ENCODE measurements at regions not wholly inside any gene's neighbourhood (a gene's known extent, or its start where the extent isn't known, plus 50 kb on each side); places are given as distances from the start of the nearest gene placed in this dataset.
"Not testable (repeated sequence)": the region's sequence is repeated elsewhere in the genome, so short reads cannot be mapped to it uniquely, and the experiment has no call there.

- DNase-seq (ENCODE audit: low read depth): no peak
- H3K4me3 ChIP-seq (ENCODE audit: low read length): no peak overlapping the region
- TF ChIP-seq CTCF (IDR thresholded peaks at IDR 0.05; ENCODE audit: insufficient read depth, low read depth, low read length, missing control alignments): no peak
These were observed 157.0 kb downstream of the SHANK2 start for GRCh38 chr11:71095294-71095850.

DNA sequence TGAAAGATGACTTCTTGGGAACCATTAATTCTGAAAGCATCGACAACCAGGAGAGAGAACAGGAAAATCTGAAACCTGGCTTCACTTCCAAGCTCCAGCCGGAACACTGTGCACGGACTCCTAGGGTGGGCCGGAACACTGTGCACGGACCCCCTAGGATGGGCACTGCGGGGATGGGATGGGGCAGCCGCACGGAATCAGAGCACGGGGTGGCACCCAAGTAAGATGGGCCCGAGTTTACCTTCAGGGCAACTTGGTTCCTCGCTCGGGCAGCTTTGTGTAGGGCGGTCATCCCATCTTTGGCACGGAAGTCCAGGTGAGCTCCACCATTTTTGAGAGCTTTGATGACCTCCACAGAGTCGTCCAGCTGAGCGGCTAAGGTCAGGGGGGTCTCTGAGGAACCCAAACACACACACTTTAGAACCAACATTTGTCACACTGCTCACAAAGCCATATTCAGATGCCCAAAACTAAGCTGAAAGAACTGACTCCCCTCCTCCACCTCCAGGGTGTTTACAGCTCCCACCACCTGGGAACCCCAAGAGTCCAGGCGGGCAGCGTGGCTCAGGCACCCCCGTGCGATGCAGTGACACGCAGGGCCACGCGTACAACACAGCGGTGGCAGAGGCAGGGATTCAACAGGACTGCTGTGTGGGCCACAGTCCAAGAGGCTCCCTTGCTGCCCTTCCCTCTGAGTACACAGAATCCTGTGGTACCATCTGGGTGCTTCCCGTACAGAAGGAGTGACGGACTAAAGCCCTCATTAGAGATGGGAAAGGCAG is 157.9 kb downstream of the SHANK2 start:
- no peak for DNase-seq (ENCODE audit: low read depth)
- TF ChIP-seq CTCF (IDR thresholded peaks at IDR 0.05; ENCODE audit: insufficient read depth, low read depth, low read length, missing control alignments): no peak
- H3K4me3 ChIP-seq (ENCODE audit: low read length): no peak overlapping the region

GRCh38 chr11:71093783-71094182 is 158.6 kb downstream of the SHANK2 start:
- TF ChIP-seq CTCF (IDR thresholded peaks at IDR 0.05; ENCODE audit: insufficient read depth, low read depth, low read length, missing control alignments): no peak
- no peak overlapping the region for H3K4me3 ChIP-seq (ENCODE audit: low read length)
- DNase-seq (ENCODE audit: low read depth): no peak

DNA sequence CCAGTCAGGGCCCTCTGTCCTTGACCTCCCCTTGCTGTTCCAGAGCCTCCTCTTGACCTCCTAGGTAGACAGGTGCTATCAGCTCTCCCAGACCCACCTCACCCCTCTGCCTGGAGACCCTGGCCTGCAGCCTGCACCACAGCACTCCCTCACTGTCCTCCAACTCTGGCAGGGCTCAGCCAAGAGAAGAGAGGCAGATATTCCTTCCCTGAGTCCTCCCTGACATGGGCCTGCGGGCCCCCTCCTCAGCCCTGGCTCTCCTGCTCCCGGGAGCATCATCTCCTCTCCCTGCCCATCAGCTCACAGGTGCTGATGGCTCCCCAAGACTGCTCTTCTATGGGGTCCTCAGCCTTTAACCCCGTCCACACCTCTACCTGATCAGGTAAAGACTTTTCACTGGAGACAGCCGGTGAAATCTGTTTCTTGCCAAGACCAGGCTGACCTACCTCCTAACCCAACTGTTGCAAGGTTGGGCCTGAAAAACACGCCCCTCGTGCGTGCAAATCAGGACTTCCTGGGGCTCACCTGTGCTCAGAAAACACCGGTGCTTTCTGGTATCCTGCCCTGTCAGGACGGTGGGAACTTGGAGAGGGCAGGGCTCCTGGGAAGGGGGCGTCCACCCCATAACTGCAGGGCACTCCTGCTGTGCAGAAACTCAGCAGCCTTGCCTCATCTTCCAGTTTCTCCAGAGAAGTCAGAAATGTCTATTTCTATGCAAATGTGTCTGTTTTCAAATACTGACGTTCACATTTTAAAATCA is 160.7 kb downstream of the SHANK2 start:
- no peak for DNase-seq (ENCODE audit: low read depth)
- no peak overlapping the region for H3K4me3 ChIP-seq (ENCODE audit: low read length)
- no peak for TF ChIP-seq CTCF (IDR thresholded peaks at IDR 0.05; ENCODE audit: insufficient read depth, low read depth, low read length, missing control alignments)

DNA sequence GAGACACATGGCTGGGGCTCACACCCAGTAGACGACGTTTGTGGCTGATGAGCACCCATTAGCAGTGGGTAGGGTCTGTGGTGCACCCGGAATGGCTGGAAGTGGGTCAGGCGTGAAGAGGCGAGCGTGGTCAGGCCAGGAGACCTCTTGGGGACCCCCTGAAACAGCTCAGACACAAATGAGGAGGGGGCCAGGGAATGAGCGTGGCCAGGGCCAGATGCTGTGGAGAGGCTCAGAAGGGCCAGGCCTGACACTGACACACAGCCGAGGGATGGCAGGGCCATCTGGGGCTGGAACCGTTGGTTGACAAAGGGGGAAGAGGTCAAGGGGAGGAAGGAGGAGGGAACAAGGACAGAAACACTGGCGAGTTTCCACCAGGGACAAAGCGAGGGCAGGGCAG is 162.8 kb downstream of the SHANK2 start:
- no peak for DNase-seq (ENCODE audit: low read depth)
- TF ChIP-seq CTCF (IDR thresholded peaks at IDR 0.05; ENCODE audit: insufficient read depth, low read depth, low read length, missing control alignments): no peak
- H3K4me3 ChIP-seq (ENCODE audit: low read length): no peak overlapping the region

DNA sequence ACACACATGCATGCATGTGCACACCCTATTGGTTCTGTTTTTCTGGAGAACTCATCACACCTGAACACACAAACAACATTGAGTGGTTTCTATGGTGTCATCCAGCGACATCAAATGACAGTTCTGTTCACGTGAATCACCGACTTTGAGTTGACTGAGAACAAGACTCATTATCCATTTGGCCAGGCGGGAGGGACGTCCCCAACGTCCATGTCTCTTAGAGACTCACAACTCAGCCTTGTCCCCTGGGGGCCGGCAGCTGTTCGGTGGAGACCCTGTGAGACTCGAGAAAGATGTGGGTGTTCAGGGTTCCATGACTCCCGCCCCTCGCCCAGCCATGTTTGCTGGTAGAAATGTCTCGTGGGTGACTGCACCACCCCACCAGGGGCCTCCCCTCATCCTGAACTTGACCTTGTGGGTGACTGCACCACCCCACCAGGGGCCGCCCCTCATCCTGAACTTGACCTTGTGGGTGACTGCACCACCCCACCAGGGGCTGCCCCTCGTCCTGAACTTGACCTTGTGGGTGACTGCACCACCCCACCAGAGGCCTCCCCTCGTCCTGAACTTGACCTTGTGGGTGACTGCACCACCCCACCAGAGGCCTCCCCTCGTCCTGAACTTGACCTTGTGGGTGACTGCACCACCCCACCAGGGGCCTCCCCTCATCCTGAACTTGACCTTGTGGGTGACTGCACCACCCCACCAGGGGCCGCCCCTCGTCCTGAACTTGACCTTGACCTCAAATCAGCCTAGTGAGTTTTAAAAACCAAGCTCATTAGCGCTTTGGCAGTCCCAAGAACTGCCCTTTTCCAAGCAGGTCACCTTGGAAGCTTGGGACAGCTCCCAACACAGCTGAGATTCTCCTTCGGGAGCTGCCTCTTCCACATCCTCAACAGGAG is 163.8 kb downstream of the SHANK2 start:
- not testable (repeated sequence) for H3K4me3 ChIP-seq (ENCODE audit: low read length); DNase-seq (ENCODE audit: low read depth)

Data from epithelial cell of esophagus (primary cell).